ENCODE measurements at regions not wholly inside any gene's neighbourhood (a gene's known extent, or its start where the extent isn't known, plus 50 kb on each side); places are given as distances from the start of the nearest gene placed in this dataset.
"Not testable (repeated sequence)": the region's sequence is repeated elsewhere in the genome, so short reads cannot be mapped to it uniquely, and the experiment has no call there.

DNA sequence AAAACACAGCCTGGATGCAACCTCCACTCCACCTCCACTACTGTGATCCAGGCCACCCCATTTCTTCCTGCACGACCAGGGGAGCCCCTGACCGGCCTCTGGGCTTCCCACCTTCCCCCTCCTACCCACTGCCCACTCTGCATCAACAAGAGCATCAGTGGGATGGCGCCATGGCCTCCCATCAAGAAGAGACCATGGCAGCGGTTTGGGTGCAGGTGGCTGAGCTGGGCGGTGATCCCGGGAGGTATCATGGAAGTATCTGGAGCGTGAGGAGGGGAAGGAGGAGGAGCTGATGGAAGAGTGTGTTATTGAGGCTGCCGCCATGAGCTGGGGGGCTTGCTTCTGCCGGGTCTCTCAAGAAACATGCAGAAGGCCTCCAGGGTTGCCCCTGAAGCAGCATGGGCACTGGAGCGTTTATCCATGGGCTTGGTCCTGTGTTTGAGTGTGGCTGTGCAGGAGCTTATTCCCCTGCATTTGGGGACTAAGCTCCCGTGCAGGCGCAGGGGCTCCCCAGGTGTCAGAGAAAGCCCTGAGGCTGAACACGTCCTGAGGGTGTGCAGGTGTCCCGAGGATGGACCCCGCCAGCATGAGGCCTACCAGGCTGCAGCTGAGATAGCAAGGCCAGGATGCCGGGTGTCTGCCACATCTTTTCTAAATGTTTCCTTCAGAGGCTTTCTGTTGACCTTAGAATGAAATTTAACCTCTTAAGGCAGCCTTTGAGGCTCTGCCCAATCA, 99.2 kb upstream of the PCBD1 start:
- WGBS, 2 donors: 80 to 85% methylated on average over 12 to 16 of the region's 16 CpGs
- H3K27ac ChIP-seq: no peak overlapping the region
- H3K9me3 ChIP-seq: no peaks in the 10 kb centered on the region
- no peaks in the 10 kb centered on the region for H3K27me3 ChIP-seq
- H3K4me3 ChIP-seq (replicated peaks in 1 of 3): no peak overlapping the region
- intact Hi-C loops (cut with DNase I): no loop called here
- H3K36me3 ChIP-seq: no peaks in the 10 kb centered on the region
- DNase-seq: no peak
- TF ChIP-seq, protein P1, sequence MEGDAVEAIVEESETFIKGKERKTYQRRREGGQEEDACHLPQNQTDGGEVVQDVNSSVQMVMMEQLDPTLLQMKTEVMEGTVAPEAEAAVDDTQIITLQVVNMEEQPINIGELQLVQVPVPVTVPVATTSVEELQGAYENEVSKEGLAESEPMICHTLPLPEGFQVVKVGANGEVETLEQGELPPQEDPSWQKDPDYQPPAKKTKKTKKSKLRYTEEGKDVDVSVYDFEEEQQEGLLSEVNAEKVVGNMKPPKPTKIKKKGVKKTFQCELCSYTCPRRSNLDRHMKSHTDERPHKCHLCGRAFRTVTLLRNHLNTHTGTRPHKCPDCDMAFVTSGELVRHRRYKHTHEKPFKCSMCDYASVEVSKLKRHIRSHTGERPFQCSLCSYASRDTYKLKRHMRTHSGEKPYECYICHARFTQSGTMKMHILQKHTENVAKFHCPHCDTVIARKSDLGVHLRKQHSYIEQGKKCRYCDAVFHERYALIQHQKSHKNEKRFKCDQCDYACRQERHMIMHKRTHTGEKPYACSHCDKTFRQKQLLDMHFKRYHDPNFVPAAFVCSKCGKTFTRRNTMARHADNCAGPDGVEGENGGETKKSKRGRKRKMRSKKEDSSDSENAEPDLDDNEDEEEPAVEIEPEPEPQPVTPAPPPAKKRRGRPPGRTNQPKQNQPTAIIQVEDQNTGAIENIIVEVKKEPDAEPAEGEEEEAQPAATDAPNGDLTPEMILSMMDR (IDR thresholded peaks at IDR 0.05): no peak
- TF ChIP-seq POLR2A (IDR thresholded peaks at IDR 0.05): no peak
- no peaks in the 10 kb centered on the region for H3K4me1 ChIP-seq

DNA sequence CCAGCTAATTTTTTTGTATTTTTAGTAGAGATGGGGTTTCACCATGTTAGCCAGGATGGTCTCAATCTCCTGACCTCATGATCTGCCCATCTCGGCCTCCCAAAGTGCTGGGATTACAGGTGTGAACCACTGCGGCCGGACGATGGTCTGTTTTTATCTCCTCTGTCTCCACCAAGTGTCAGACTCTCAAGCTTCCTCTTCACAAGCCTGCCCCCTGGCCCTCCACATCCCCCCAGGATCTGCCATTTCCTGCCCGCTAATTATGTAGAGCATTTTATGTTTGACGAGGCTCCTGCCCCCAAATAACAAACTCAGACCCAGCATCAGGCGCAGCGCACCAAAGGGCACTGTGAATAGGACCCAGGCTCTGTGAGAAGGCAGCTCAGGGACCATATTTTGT, 101.8 kb upstream of the PCBD1 start:
- H3K36me3 ChIP-seq; H3K27ac ChIP-seq; intact Hi-C loops (cut with DNase I); H3K4me3 ChIP-seq (replicated peaks in 1 of 3); H3K9me3 ChIP-seq; H3K27me3 ChIP-seq; H3K4me1 ChIP-seq; DNase-seq: not testable (repeated sequence)
- 82 to 83% methylated on average over 8 of the region's 8 CpGs for WGBS, 2 donors

DNA sequence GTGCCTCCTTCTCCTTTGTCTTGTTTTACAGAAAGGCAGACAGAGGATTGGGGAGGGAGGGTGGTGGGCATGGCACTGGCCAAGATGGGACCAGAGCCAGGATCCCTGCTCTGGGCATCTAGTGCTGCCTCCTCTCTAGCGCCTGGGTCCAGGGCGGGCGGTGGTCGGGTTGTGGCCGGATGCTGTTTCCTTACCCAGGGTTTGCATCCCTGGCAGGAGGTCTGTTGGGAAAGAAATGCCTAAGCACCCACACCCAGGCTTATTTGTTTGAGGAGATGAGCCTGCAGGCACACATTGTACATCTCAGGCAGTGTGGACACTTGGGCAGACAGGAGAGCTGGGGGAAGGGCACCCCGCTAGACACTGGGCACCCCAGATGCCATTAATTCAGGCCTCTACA, 102.3 kb upstream of the PCBD1 start:
- no peak overlapping the region for H3K27ac ChIP-seq
- no peaks in the 10 kb centered on the region for H3K4me1 ChIP-seq
- no peaks in the 10 kb centered on the region for H3K9me3 ChIP-seq
- H3K36me3 ChIP-seq: no peaks in the 10 kb centered on the region
- intact Hi-C loops (cut with DNase I): no loop called here
- no peak overlapping the region for H3K4me3 ChIP-seq (replicated peaks in 1 of 3)
- WGBS, 2 donors: 78 to 83% methylated on average over 6 of the region's 6 CpGs
- no peaks in the 10 kb centered on the region for H3K27me3 ChIP-seq
- TF ChIP-seq, protein P1 (IDR thresholded peaks at IDR 0.05): no peak
- TF ChIP-seq POLR2A (IDR thresholded peaks at IDR 0.05): no peak
- no peak for DNase-seq

DNA sequence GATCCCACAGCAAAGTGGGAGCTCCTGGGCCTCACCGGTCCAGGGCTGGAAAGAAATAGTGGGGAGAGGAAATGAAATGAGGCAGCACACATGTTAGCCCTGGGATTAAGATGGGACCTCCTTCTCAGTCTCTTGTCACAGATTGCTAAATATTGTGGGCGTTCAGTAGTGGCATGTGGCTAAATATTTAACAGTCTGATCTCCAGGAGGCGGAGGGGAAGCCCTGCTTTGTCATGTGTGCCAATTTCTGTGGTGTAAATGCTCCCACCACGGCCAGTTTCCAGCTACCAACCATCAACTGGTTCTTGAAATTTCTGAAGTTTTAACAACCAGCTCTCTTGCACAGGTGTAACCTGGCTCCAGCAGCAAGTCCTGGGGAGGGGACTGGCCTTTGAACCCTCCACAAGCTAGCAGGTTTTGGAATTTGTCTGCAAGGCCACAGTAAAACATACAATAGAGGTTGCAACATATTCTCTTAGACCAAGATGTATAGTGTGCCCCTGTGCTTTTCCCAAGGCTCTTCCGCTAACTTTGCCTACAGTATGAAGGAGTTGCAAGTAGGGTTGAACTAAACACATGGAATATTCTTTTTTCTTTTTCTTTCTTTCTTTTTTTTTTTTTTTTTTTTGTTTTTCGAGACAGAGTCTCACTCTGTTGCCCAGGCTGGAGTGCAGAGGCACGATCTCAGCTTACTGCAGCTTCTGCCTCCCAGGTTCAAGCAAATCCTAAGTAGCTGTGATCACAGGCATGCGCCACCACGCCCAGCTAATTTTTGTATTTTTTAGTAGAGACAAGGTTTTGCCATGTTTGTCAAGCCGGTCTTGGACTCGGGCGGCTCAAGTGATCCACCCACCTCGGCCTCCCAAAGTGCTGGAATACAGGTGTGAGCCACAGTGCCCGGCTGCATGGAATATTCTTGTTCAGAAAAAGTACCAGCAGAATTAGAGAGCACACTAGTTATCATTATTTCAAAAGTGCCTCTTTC, 103.1 kb upstream of the PCBD1 start:
- TF ChIP-seq, protein P1 (IDR thresholded peaks at IDR 0.05): no peak
- no peak for TF ChIP-seq POLR2A (IDR thresholded peaks at IDR 0.05)
- no peak overlapping the region for H3K4me3 ChIP-seq (replicated peaks in 1 of 3)
- no peaks in the 10 kb centered on the region for H3K9me3 ChIP-seq
- DNase-seq: no peak
- H3K4me1 ChIP-seq: no peaks in the 10 kb centered on the region
- H3K27me3 ChIP-seq: no peaks in the 10 kb centered on the region
- intact Hi-C loops (cut with DNase I): no loop called here
- 80 to 85% methylated on average over 14 of the region's 14 CpGs for WGBS, 2 donors
- no peaks in the 10 kb centered on the region for H3K36me3 ChIP-seq
- H3K27ac ChIP-seq: no peak overlapping the region

DNA sequence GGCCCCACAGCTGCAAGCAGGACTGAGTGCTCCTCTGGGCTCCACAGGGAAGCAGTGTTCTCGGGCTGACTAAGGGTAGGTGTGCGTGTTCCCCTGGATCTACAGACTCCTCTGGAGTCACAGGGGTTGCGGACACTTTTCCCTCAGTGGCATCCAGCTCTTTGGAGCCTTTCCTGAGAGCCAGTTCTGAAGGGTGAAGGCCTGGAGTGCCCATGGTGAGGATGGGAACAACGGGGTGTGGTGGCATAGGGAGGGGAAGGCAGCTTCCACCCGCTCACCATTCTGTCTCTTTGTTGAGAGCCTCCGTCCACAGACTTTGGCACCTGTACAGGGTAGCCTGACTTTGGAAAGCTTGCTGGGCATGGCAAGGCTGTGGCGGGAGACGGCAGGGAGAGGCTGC, 104.1 kb upstream of the PCBD1 start:
- no peak overlapping the region for H3K27ac ChIP-seq
- no peaks in the 10 kb centered on the region for H3K36me3 ChIP-seq
- no peaks in the 10 kb centered on the region for H3K9me3 ChIP-seq
- intact Hi-C loops (cut with DNase I): no loop called here
- H3K4me1 ChIP-seq: no peaks in the 10 kb centered on the region
- no peaks in the 10 kb centered on the region for H3K27me3 ChIP-seq
- no peak overlapping the region for H3K4me3 ChIP-seq (replicated peaks in 1 of 3)
- WGBS, 2 donors: 87 to 94% methylated on average over 8 of the region's 8 CpGs
- no peak for DNase-seq
- TF ChIP-seq, protein P1 (IDR thresholded peaks at IDR 0.05): no peak
- TF ChIP-seq POLR2A (IDR thresholded peaks at IDR 0.05): no peak

All from thyroid gland (tissue), 4 donors.